ENCODE measurements at regions not wholly inside any gene's neighbourhood (a gene's known extent, or its start where the extent isn't known, plus 50 kb on each side); places are given as distances from the start of the nearest gene placed in this dataset.
"Not testable (repeated sequence)": the region's sequence is repeated elsewhere in the genome, so short reads cannot be mapped to it uniquely, and the experiment has no call there.

- Histone ChIP-seq H3K9me3 (ENCODE audit: insufficient read depth, low read length) (no peaks in the 10 kb centered on the region), H3K4me3 (ENCODE audit: insufficient read depth, low read length, poor library complexity, severe bottlenecking) (no peak overlapping the region), H3K9ac (ENCODE audit: low read length) (no peak overlapping the region), H3K4me2 (ENCODE audit: low read depth, low read length, poor library complexity, severe bottlenecking) (no peak overlapping the region), H4K20me1 (ENCODE audit: low read depth, low read length) (no peaks in the 10 kb centered on the region), H3K9me2 (replicated peaks; ENCODE audit: insufficient read depth, low read length) (no peaks in the 10 kb centered on the region), H3K36me3 (ENCODE audit: low read length) (no peaks in the 10 kb centered on the region), H3K27me3 (ENCODE audit: low read length) (no peaks in the 10 kb centered on the region), H2AFZ (ENCODE audit: low read depth, low read length, severe bottlenecking) (no peak overlapping the region), H3K79me2 (ENCODE audit: insufficient read depth, low read length) (no peaks in the 10 kb centered on the region), H3F3A (ENCODE audit: insufficient read depth) (no peaks in the 10 kb centered on the region), H3K27ac (ENCODE audit: low read depth, low read length) (no peak overlapping the region)
- no peak for TF ChIP-seq EZH2phosphoT487 (conservative IDR thresholded peaks at IDR 0.05; ENCODE audit: low read length)
- no peak for TF ChIP-seq CTCF (IDR thresholded peaks at IDR 0.05; ENCODE audit: insufficient read depth, low read length, poor library complexity, severe bottlenecking)
Observed at GRCh38 chr16:29237971-29238370, 168.5 kb downstream of the NPIPB11 start.

- not testable (repeated sequence) for H3K9me3 ChIP-seq (ENCODE audit: insufficient read depth, low read length); H3K79me2 ChIP-seq (ENCODE audit: insufficient read depth, low read length); H3K4me3 ChIP-seq (ENCODE audit: insufficient read depth, low read length, poor library complexity, severe bottlenecking); H3K4me2 ChIP-seq (ENCODE audit: low read depth, low read length, poor library complexity, severe bottlenecking); H3F3A ChIP-seq (ENCODE audit: insufficient read depth); H3K27ac ChIP-seq (ENCODE audit: low read depth, low read length); H3K9me2 ChIP-seq (replicated peaks; ENCODE audit: insufficient read depth, low read length); H2AFZ ChIP-seq (ENCODE audit: low read depth, low read length, severe bottlenecking); H3K36me3 ChIP-seq (ENCODE audit: low read length); H3K9ac ChIP-seq (ENCODE audit: low read length); H4K20me1 ChIP-seq (ENCODE audit: low read depth, low read length); H3K27me3 ChIP-seq (ENCODE audit: low read length)
Observed at GRCh38 chr16:29237495-29237894, 169.0 kb downstream of the NPIPB11 start.

- not testable (repeated sequence) for H3K4me3 ChIP-seq (ENCODE audit: insufficient read depth, low read length, poor library complexity, severe bottlenecking); H3K27ac ChIP-seq (ENCODE audit: low read depth, low read length); H3K4me2 ChIP-seq (ENCODE audit: low read depth, low read length, poor library complexity, severe bottlenecking); H3K9ac ChIP-seq (ENCODE audit: low read length); H4K20me1 ChIP-seq (ENCODE audit: low read depth, low read length); H3K79me2 ChIP-seq (ENCODE audit: insufficient read depth, low read length); H3F3A ChIP-seq (ENCODE audit: insufficient read depth); H2AFZ ChIP-seq (ENCODE audit: low read depth, low read length, severe bottlenecking); H3K9me2 ChIP-seq (replicated peaks; ENCODE audit: insufficient read depth, low read length); H3K9me3 ChIP-seq (ENCODE audit: insufficient read depth, low read length); H3K27me3 ChIP-seq (ENCODE audit: low read length); H3K36me3 ChIP-seq (ENCODE audit: low read length)
Observed at GRCh38 chr16:29237023-29237422, 169.5 kb downstream of the NPIPB11 start.

GRCh38 chr16:29235836-29236370 is 170.6 kb downstream of the NPIPB11 start:
- not testable (repeated sequence) for H3K9me3 ChIP-seq (ENCODE audit: insufficient read depth, low read length); H3K4me3 ChIP-seq (ENCODE audit: insufficient read depth, low read length, poor library complexity, severe bottlenecking); H3K79me2 ChIP-seq (ENCODE audit: insufficient read depth, low read length); H4K20me1 ChIP-seq (ENCODE audit: low read depth, low read length); H3K27ac ChIP-seq (ENCODE audit: low read depth, low read length); H3K9ac ChIP-seq (ENCODE audit: low read length); H3K36me3 ChIP-seq (ENCODE audit: low read length); H3K27me3 ChIP-seq (ENCODE audit: low read length); H3K4me2 ChIP-seq (ENCODE audit: low read depth, low read length, poor library complexity, severe bottlenecking); H2AFZ ChIP-seq (ENCODE audit: low read depth, low read length, severe bottlenecking); H3F3A ChIP-seq (ENCODE audit: insufficient read depth); H3K9me2 ChIP-seq (replicated peaks; ENCODE audit: insufficient read depth, low read length)

- H3K27me3 ChIP-seq (ENCODE audit: low read length); H3K4me3 ChIP-seq (ENCODE audit: insufficient read depth, low read length, poor library complexity, severe bottlenecking); H3K9me3 ChIP-seq (ENCODE audit: insufficient read depth, low read length); H3K79me2 ChIP-seq (ENCODE audit: insufficient read depth, low read length); H3K27ac ChIP-seq (ENCODE audit: low read depth, low read length); H3K36me3 ChIP-seq (ENCODE audit: low read length); H4K20me1 ChIP-seq (ENCODE audit: low read depth, low read length); H3K4me2 ChIP-seq (ENCODE audit: low read depth, low read length, poor library complexity, severe bottlenecking); H3K9ac ChIP-seq (ENCODE audit: low read length); H2AFZ ChIP-seq (ENCODE audit: low read depth, low read length, severe bottlenecking); H3F3A ChIP-seq (ENCODE audit: insufficient read depth); H3K9me2 ChIP-seq (replicated peaks; ENCODE audit: insufficient read depth, low read length): not testable (repeated sequence)
Observed at GRCh38 chr16:29234536-29235275, 171.8 kb downstream of the NPIPB11 start.

GRCh38 chr16:29233705-29234404 is 172.7 kb downstream of the NPIPB11 start:
- not testable (repeated sequence) for H3K9ac ChIP-seq (ENCODE audit: low read length); H3K9me3 ChIP-seq (ENCODE audit: insufficient read depth, low read length); H3K9me2 ChIP-seq (replicated peaks; ENCODE audit: insufficient read depth, low read length); H3K4me3 ChIP-seq (ENCODE audit: insufficient read depth, low read length, poor library complexity, severe bottlenecking); H3K36me3 ChIP-seq (ENCODE audit: low read length); H3F3A ChIP-seq (ENCODE audit: insufficient read depth); H2AFZ ChIP-seq (ENCODE audit: low read depth, low read length, severe bottlenecking); H3K27me3 ChIP-seq (ENCODE audit: low read length); H3K79me2 ChIP-seq (ENCODE audit: insufficient read depth, low read length); H4K20me1 ChIP-seq (ENCODE audit: low read depth, low read length); H3K27ac ChIP-seq (ENCODE audit: low read depth, low read length); H3K4me2 ChIP-seq (ENCODE audit: low read depth, low read length, poor library complexity, severe bottlenecking)
